Astrocyte of the hippocampus (primary cell): ENCODE measurements at regions not wholly inside any gene's neighbourhood (a gene's known extent, or its start where the extent isn't known, plus 50 kb on each side); places are given as distances from the start of the nearest gene placed in this dataset.

ENCODE experiments used
- DNase-seq: peaks from one replicate; pipeline ENCODE4 v3.0.0; 2011; ENCODE audit warnings: low read depth, low spot score

DNA sequence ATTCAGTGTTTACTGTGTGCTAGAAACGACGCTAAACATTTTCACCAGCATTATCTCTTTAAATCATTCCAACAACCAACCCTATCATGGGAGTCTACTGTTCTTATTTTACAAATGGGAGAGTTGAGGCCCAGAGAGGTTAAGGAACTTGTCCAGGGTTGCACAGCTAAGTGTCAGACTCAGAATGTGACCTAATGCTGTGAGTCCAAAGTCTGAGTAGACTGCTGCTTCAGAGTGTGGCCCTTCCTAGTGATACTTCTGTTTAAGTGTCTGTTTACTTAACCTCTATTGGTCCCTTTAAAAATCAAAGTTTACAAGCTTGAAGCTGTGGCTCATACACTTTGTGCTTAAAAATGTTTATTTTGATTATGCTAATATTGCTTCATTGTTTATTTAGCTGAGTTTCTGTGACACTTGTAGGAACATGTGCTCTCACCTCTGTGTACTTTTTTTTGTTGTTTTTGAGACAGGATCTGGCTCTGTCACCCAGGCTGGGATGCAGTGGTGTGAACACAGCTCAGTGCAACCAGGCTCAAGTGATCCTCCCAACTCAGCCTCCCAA, 84.4 kb upstream of the SYPL1 start:
- no peak for DNase-seq

DNA sequence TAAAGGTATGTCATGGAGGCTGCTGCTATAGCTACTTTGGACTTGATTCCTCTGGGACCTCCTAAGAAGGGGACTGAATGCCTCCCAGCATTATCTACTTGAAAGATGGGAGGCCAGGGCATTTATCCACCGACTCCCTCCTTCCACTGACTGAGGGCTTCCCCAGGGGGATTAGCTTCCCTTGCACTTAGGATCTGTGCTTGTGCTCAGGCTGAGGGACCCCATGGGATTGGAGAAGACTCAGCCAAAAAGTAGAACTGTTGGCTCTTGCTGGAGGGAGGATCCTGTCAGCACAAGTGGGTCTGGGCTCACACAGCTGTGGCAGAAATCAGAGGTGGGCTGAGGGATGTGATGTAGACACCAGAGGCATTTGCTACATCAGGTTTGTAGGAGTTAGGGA, 81.5 kb upstream of the SYPL1 start:
- DNase-seq = no peak

DNA sequence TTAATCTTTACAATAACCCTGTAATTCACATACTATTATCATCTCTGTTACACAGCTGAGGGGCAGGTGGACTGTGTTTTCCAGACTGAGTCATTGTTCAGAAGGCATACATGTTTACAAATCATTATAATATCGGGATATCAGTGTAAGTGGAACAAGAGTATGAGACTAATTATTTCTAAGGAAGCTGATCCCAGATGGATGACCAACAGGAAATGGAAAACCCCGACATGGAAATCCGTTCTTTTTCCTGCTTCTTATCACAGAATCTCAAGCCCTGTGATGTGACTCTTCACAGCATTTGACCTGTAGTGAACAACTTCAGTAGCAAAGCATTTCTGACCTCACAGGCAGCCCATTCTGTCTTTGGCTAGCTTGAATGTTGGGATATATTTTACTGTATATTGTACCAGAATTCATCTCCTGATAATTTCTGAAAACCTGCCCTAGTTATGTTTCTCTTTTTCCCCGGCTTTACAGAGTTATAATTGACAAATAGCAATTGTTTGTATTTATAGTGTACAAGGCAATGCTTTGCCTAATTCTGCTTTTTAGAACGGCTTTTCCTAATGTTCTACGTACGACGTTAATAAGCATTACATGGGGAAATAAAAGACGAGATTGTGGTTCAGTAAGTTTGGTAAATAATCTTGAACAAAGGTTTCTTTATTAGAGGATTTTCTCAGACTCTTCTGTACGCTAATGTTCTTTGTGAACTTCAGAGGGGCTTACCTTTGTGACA, 78.6 kb upstream of the SYPL1 start:
- no peak for DNase-seq

DNA sequence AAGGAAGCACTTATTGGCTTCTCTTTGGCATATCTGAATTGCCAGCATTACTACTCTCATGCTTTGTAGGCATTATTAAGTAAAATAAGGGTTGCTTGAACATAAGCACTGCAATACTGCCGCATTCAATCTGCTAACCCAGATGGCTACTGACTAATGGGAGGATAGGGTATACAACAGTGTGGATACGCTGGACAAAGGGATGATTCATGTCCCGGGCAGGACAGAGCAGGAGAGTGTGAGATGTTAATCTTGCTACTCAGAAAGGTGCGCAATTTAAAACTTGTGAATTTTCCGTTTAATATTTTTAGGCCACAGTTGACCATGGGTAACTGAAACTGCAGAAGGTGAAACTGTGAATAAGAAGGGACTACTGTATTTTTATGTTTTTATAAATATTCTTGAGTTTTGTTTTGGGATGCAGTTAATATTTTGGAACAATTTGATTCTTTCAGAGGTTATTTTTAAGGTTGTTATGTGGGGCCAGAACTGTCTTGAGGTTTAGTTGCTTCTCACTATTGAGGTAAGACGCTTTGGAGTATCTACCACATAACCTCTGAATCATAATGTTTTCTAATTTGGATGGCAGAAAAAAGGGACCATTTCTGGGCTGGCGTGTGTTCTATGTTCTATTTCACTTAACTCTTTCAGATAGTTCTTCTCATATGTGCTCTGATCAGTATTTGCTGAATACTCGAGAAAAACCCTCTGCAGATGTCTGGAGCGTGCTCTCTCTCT, 75.7 kb upstream of the SYPL1 start:
- no peak for DNase-seq

DNA sequence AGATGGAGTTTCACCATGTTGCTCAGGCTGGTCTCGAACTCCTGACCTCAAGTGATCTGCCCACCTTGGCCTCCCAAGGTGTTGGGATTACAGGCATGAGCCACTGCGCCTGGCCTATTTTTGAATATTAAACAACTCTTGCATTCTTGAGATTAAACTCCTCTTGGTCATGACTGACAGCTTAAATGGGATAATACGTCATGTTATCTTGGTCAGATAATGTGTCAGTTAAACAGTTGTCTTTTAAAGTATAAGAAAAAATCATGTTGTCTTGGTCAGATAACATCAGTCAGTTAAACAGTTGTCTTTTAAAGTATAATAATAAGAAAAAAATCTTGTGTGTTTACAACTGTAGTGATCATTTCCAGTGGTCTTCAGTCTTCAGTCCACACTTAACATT, 73.6 kb upstream of the SYPL1 start:
- DNase-seq = no peak

DNA sequence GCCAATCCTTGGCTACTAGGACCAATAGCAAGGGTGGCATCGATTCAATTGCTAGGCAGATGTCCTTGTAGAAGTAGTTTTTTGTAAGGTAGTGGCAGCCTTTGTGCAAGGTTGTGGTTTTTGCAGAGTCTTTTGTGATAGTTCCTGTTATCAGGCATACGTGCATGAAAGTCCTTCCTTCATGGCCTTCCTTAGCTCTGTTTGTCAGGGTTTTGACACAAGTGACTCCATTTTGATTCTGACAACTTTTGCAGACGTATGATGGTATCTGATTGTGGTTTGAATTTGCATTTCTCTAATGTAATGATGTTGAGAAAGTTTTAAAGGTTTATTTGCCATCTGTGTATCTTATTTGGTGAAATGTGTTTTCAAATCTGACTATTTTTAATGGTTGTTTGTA, 71.8 kb upstream of the SYPL1 start:
- no peak for DNase-seq

DNA sequence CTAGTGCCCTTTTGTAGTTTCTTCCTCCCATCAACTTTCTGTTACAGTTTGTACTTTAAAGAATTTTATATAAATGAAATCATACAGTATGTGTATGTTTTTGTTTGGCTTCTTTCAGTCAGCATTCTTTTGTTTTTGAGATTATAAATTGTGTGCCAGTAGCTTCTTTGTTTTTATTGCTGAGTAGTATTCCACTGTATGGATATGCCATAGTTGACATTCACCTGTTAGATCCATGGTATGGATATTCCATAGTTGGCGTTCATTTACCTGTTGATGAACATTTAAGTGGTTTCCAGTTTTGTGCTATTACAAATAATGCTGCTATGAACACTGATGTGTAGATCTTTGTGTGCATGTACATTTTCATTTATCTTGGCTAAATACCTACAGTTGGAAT, 70.8 kb upstream of the SYPL1 start:
- no peak for DNase-seq

DNA sequence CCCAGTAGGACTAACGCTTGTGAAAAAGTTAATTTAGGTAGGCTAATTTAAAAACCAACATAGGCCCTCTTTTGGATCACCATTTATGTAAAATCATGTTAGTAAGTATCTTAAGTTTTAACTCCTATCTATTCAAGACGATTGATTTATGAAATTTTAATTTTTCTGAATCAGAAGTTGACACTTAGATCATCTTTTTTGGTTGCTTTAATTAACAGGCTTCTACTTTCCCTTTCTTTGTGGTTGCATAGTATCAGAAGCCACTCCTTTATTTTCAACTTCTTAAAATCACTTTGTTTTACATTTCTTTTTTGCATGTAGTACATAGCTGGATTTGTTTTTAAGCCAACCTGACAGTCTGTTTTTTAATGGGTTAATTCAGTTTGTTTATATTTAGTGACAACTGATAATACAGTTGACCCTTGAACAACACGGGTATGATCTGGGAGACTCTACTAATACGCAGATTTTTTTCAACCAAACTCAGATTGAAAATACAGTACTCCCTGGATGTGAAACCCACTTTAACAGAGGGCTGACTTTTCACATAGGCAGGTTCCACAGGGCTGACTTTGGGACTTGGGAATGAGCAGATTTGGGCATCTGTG, 69.7 kb upstream of the SYPL1 start:
- DNase-seq = no peak

DNA sequence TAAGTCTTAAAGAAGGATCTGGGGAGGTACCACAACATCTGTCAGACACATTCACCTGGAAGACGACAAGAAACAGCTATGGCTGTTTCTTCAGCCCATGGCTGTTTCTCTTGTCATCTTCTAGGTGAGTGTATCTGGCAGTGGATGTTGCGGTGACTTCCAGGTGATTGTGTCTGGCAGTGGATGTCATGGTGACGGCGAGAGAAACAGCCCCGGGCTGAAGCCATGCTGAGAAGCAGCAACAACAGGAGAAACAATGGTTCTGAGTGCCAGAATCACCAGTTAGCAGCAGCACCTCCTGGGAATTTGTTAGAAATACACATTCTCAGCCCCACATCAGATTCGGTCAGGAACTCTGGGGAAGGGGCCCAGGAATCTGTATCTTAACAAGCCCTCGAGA, 68.6 kb upstream of the SYPL1 start:
- no peak for DNase-seq

DNA sequence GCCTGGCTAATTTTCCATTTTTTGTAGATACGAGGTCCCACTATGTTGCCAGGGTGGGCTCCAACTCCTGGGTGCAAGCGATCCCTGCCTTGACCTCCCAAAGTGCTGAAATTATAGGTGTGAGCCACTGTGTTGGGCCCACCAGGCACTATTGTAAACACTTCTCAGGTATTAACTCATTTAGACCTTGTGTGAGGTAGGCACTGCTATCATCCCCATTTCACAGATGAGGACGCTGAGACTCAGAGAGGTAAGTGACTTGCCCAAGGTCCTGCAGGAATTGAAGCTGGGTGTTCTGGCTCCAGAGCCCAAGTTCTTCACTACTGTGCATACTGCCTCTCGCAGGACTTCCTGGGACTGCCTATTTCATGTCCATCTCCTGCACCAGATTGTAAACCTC, 67.1 kb upstream of the SYPL1 start:
- no peak for DNase-seq

DNA sequence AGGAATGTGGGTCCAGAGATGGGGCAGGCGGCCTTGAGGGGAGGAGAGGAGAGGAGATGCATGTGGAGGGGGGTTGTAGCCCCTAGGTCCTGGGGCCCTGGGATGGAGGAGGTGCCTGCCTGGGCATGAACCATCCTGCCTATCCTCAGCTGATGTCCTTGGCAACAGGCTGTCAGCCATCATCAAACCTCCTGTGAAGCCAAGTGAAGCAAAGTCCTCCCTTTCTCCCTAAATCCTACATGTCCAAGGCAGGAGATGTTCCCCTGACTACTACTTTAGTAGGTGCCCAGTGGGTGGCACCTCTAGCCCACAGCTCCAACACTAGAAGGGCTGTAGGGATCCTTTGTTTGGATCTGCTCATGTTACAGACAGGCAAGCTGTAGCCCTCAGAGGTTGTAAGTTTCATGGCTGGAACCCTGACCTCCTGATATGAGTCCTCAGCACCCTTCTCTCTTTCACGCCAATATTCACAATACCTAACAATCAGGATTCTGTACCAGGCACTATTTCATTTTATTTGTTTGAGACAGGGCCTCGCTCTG, 66.6 kb upstream of the SYPL1 start:
- peak; percentile 65 for DNase-seq

DNA sequence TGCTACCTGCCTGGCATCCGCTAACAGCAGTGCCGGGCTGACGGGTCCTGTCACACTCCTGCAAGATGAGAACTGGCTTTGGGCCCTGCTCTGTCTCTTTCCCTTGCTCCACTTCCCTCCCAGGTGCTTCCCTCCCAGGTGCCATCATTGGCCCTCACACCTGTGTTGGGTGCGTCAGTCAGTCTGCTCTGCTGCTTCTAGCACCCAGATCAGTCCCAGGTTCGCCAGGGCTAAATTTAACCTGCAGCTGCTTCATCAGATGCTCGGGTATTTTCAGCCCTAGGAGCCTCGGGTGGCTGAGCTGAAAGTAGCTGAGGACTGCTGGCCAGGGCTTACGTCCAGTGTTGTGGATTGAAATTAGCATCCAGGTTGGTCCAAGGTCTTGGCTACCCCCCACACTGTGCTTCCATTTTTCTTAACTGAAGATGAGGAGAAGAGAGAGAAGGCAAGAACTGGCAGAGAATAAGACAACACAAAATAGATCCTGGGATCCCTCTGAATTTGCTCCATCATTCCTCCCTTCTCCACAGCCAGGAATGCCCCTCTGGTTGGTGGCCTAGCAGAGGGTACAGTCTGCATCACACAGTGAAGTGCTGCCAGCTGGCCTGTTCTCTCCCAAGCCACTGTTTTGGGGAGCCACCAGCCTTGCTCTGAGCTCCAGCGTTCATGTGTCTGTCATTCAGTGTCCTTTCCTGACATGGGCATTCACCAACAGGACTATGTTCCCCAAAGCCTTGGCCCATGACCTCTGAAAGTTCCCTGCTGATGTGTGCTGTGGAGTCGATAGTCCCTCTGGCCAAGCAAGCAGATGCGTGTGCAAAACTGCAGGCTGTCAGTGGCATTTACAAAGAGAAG, 65.9 kb upstream of the SYPL1 start:
- peak; percentile 7 for DNase-seq

DNA sequence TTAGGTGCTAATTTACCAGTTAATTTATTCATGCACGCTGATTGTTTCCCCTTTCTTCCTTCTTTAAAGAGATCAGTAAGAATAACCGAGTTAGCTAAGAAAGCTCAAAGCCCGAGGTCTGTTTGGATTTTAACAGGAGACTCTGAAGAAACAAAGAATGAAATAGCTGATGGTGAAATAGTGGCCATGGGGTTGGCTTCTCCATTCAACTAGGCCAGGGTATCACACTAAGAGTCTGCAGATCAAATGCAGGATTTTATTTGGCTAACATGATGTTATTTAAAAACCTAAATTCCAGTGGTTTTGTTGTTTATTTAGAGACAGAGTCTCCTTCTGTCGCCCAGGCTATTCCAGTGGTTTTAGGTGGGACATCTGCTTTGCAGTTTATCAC, 65.2 kb upstream of the SYPL1 start:
- DNase-seq = peak; percentile 10

DNA sequence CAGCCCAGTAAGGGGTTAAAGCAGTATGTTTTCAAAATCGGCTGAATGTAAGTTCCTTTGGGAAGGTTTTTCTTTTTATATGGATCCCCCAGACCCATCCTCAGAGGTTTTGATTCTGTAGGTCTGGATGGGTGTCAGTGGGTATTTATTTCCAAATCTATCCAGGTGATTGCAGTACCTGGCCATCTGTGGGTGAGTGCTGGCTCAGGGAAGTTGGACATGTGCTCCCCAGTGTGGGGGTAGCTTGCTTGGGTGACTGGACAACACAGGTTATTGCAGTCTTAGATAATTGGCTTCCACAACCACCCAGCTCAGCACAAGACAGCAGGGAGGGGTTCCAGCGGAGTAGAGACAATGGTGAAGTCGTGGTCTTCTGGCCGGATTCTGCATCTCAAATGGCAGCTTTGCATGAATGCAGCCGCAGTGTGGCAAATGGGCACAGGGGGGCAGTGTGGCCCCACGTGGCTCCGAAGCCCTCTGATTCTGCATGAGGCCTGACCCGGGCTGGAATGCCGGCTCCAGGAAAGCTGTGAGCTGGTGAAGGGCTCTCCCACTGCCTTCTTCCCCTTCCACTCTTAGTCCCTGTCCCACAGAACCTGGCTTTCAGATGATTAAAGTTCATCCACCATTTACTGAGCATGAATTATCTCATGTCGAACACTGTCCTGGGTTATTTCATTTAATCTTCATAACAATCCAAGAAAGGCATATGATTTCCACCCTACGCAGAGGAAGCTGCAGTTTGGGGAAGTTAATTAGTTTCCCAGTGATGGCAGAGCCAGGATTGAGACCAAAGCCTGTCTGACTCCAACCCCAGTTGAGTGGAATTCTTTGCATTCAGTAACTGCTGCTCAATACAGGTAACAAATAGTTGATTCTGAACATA, 64.5 kb upstream of the SYPL1 start:
- peak; percentile 92 for DNase-seq

DNA sequence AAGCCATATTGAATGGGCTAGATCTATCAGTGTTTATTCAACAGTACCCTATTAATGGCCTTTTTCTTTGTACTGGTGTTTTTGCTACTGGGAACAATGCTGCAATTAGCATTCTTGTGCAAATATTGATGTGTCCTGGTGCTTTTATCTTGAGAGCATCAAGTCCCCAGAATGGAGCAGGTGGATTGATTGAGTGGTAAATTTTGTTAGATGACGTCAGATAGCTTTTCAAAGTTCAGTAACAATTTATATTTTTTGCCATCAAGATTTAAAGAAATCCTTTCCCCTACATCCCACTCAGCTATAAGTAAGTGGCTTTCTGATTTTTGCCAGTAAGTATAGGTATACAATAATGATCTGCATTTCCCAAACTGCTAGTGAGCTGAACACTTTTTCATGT, 63.4 kb upstream of the SYPL1 start:
- DNase-seq = no peak

DNA sequence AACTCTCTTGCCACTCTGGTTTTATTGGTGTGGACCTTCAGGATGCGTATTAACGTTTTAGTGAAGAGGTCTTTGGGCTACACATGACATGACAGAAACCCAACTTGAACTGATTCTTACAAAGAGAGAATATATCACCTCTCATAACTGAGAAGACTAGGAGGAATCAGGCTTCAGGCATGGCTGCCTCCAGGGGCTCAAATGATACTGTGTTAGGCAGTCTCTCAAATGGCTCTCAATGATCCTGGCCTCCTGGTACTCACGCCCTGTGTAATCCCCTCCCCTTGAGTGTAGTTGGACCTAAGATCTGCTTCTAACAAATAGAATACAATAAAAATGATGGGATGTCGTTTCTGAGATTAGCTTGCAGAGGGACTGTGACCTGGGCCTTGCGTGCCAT, 58.5 kb upstream of the SYPL1 start:
- DNase-seq = no peak

DNA sequence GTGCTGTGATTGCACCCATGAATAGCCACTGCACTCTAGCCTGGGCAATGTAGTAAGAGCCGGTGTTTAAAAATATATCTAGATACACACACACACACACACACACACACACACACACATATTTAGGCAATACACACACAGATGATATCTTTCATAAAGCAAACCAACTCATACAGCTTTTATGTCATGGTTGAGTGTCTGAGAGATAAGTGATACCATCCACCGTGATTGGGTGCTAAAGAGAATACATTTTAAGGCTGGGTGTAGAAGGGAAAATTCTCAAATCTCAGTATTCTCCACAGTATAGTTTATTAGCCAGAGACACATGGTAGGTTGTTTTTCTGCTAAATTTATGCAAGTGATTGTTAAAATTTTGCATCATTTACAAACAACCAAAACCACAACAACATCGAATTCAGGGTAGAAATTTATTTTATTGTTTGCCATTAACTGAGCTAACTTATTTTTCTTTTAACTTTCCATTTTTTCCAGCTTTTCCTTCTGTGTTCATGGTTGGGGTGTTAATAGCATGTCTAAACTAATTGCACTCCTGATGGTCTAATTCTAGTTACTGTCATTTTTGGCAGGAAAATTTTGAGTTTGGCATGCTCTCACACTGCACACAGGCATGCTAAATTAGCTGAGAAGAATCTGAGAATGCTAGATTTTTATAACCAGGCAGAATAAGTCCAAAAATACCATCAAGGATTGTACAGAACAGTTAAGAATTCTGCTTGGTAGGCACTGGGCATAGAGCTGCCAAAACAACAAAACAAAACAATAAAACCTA, 57.9 kb upstream of the SYPL1 start:
- peak; percentile 25 for DNase-seq

DNA sequence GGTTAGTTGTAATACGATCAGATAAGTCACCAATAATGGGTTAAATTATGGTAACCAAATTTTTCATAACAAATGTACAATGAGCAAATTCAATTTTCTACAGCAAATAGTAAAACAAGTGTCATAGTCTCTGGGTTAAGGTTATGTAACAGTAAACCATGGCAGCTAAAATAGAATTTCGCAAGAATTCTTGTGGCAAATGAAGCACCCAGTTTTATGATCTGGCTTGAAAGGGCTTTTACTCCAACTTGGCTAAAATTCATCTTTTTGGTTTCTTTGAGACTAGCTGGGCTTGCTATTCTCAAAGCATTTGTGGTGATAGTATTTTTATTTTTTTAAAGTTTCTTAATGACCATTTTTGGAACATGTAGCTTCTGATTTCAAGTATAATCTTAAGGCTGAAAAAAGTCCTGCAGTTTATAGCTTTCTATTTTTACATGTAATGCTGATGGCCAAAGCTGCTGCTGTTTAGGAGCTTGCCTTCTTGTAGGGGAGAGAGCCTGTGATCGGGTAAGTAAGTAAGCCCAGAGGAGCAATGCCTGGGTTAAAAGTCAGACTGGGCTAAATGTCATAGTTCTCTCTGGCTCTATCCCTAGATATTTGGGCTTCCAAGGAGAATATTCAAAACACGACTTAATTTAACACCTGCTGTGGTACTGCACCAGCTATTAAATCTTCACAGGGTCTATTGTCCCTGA, 55.5 kb upstream of the SYPL1 start:
- DNase-seq = no peak
